ENCODE measurements at regions not wholly inside any gene's neighbourhood (a gene's known extent, or its start where the extent isn't known, plus 50 kb on each side); places are given as distances from the start of the nearest gene placed in this dataset.

- H3K9ac ChIP-seq (ENCODE audit: low read depth, low read length): no peak overlapping the region
- no peak for ATAC-seq (ENCODE audit: insufficient read depth, low read depth)
These were observed 106.0 kb upstream of the NOVA1 start for GRCh38 chr14:26703686-26704366.

DNA sequence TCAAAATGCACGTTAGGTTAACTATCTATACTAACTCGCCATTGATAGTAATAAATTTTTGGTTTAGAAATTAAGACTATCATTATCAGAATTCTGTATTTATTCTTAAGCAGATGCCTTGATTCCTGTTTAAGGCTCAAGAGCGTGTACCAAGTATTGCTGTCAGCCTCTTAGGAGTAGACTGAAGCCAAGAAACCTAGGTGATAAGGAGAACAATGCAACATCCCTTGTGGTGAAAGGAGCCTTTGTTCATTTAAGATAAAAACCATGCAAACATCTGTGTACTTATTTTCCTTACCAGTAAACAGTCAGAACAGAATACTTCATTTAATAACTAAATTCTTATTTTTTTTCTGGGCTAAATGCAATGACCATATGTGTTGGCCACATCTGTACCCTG, 109.4 kb upstream of the NOVA1 start:
- Histone ChIP-seq H3K27me3 (ENCODE audit: insufficient read depth, low read length, poor library complexity) (no peaks in the 10 kb centered on the region), H4K20me1 (ENCODE audit: insufficient read depth, low read length) (no peaks in the 10 kb centered on the region), H3K4me3 (ENCODE audit: low read depth in 1 of 2, low read length in 2 of 2) (no peak overlapping the region), H2AFZ (ENCODE audit: low read depth, low read length) (no peak overlapping the region), H3K79me2 (ENCODE audit: insufficient read depth, low read length) (no peaks in the 10 kb centered on the region), H3K4me1 (ENCODE audit: insufficient read depth, low read length) (no peaks in the 10 kb centered on the region), H3K36me3 (ENCODE audit: insufficient read depth, low read length) (no peaks in the 10 kb centered on the region), H3K27ac (ENCODE audit: low read length) (no peak overlapping the region), H3K9me3 (ENCODE audit: insufficient read depth, low read length, severe bottlenecking) (no peaks in the 10 kb centered on the region), H3K9ac (ENCODE audit: low read depth, low read length) (no peak overlapping the region), H3K4me2 (ENCODE audit: insufficient read depth, low read length) (no peak overlapping the region)
- TF ChIP-seq, protein P1, sequence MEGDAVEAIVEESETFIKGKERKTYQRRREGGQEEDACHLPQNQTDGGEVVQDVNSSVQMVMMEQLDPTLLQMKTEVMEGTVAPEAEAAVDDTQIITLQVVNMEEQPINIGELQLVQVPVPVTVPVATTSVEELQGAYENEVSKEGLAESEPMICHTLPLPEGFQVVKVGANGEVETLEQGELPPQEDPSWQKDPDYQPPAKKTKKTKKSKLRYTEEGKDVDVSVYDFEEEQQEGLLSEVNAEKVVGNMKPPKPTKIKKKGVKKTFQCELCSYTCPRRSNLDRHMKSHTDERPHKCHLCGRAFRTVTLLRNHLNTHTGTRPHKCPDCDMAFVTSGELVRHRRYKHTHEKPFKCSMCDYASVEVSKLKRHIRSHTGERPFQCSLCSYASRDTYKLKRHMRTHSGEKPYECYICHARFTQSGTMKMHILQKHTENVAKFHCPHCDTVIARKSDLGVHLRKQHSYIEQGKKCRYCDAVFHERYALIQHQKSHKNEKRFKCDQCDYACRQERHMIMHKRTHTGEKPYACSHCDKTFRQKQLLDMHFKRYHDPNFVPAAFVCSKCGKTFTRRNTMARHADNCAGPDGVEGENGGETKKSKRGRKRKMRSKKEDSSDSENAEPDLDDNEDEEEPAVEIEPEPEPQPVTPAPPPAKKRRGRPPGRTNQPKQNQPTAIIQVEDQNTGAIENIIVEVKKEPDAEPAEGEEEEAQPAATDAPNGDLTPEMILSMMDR (IDR thresholded peaks at IDR 0.05; ENCODE audit: borderline replicate concordance, extremely low read depth, low read length, poor library complexity, severe bottlenecking): no peak
- TF ChIP-seq EZH2 (IDR thresholded peaks at IDR 0.05; ENCODE audit: borderline replicate concordance, low read depth, low read length, severe bottlenecking): no peak
- DNase-seq (no peak), ATAC-seq (ENCODE audit: insufficient read depth, low read depth) (no peak)

More at GRCh38 chr14:26703686-26704366, 106.0 kb upstream of the NOVA1 start:
- Histone ChIP-seq H3K4me2 (ENCODE audit: insufficient read depth, low read length) (no peak overlapping the region), H3K9me3 (ENCODE audit: insufficient read depth, low read length, severe bottlenecking) (no peaks in the 10 kb centered on the region), H3K4me3 (ENCODE audit: low read depth in 1 of 2, low read length in 2 of 2) (no peak overlapping the region), H3K79me2 (ENCODE audit: insufficient read depth, low read length) (no peaks in the 10 kb centered on the region), H2AFZ (ENCODE audit: low read depth, low read length) (no peak overlapping the region), H3K27ac (ENCODE audit: low read length) (no peak overlapping the region), H3K36me3 (ENCODE audit: insufficient read depth, low read length) (no peaks in the 10 kb centered on the region), H4K20me1 (ENCODE audit: insufficient read depth, low read length) (no peaks in the 10 kb centered on the region), H3K27me3 (ENCODE audit: insufficient read depth, low read length, poor library complexity) (no peaks in the 10 kb centered on the region), H3K4me1 (ENCODE audit: insufficient read depth, low read length) (no peaks in the 10 kb centered on the region)
- no peak for TF ChIP-seq EZH2 (IDR thresholded peaks at IDR 0.05; ENCODE audit: borderline replicate concordance, low read depth, low read length, severe bottlenecking)
- TF ChIP-seq, protein P1 (IDR thresholded peaks at IDR 0.05; ENCODE audit: borderline replicate concordance, extremely low read depth, low read length, poor library complexity, severe bottlenecking): no peak
- DNase-seq: no peak

DNA sequence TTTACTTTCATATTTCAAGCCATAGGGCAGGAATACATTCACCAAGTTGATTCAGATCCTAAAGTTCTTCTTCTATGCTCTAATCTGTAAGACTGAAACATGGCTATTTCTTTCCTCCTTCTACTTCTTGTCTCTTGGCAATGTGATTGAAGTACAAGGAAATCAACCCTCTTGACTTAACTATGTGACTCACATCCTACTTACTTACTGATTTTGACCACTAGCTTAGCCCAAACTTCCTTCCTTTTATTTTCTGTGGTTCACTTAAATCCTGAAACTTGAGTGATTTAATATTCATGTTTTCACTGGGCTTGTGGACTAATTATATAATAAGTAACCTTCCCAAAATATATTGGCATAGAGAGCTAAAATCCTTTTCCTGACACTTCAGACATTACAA, 111.2 kb upstream of the NOVA1 start:
- Histone ChIP-seq H3K36me3 (ENCODE audit: insufficient read depth, low read length) (no peaks in the 10 kb centered on the region), H3K9ac (ENCODE audit: low read depth, low read length) (no peak overlapping the region), H3K4me3 (ENCODE audit: low read depth in 1 of 2, low read length in 2 of 2) (no peak overlapping the region), H2AFZ (ENCODE audit: low read depth, low read length) (no peak overlapping the region), H3K27ac (ENCODE audit: low read length) (no peak overlapping the region), H3K79me2 (ENCODE audit: insufficient read depth, low read length) (no peaks in the 10 kb centered on the region), H3K9me3 (ENCODE audit: insufficient read depth, low read length, severe bottlenecking) (no peaks in the 10 kb centered on the region), H3K4me2 (ENCODE audit: insufficient read depth, low read length) (no peak overlapping the region), H3K27me3 (ENCODE audit: insufficient read depth, low read length, poor library complexity) (no peaks in the 10 kb centered on the region), H4K20me1 (ENCODE audit: insufficient read depth, low read length) (no peaks in the 10 kb centered on the region), H3K4me1 (ENCODE audit: insufficient read depth, low read length) (no peaks in the 10 kb centered on the region)
- TF ChIP-seq EZH2 (IDR thresholded peaks at IDR 0.05; ENCODE audit: borderline replicate concordance, low read depth, low read length, severe bottlenecking): no peak
- TF ChIP-seq, protein P1 (IDR thresholded peaks at IDR 0.05; ENCODE audit: borderline replicate concordance, extremely low read depth, low read length, poor library complexity, severe bottlenecking): no peak
- DNase-seq (no peak), ATAC-seq (ENCODE audit: insufficient read depth, low read depth) (no peak)
